H1 (cell line): ENCODE measurements at regions not wholly inside any gene's neighbourhood (a gene's known extent, or its start where the extent isn't known, plus 50 kb on each side); places are given as distances from the start of the nearest gene placed in this dataset.

Experiments
- CTCF ChIA-PET: fragments of 300-600 bp; sonication (Branson Sonifier 250); formaldehyde crosslinking; loops from one replicate; lab custom pipeline; 2021; ENCODE audit not compliant: partially characterized antibody; lab: Charles Lee
- POLR2A ChIA-PET: fragments of 300-600 bp; sonication (Branson Sonifier 250); formaldehyde crosslinking; loops from one replicate; lab custom pipeline; 2021; ENCODE audit warnings: inconsistent platforms; ENCODE audit not compliant: partially characterized antibody; lab: Charles Lee
- DNase-seq, 2 experiments: peaks; one replicate each; pipeline versions ENCODE4 v3.0.0 to v3.0.0-alpha.2; 2010 to 2022; ENCODE audit warnings: low spot score in 2 of 2, low read depth in 1 of 2, mixed read lengths in 1 of 2
- FAIRE-seq: peaks from 2 replicates; lab custom pipeline; 2011; peaks lifted over from hg19 to GRCh38; lab: Jason Lieb, UNC
- H2AFZ ChIP-seq: 2 replicates; pipeline ENCODE4 v1.8.1; 2012; ENCODE audit warnings: low read length, inconsistent platforms
- H2AK5ac ChIP-seq: 2 replicates; pipeline ENCODE4 v1.6.1; 2013; ENCODE audit warnings: low read depth, low read length
- H2BK120ac ChIP-seq: replicated peaks from 2 replicates; pipeline ENCODE3; 2013; ENCODE audit warnings: low read depth, low read length, inconsistent platforms
- H2BK12ac ChIP-seq: 2 replicates; pipeline ENCODE4 v1.6.1; 2013; ENCODE audit warnings: low read depth, low read length
- H2BK15ac ChIP-seq: 2 replicates; pipeline ENCODE4 v1.6.1; 2013; ENCODE audit warnings: low read length
- H2BK20ac ChIP-seq: 2 replicates; pipeline ENCODE4 v1.6.1; 2013; ENCODE audit warnings: low read length
- H2BK5ac ChIP-seq: 2 replicates; pipeline ENCODE4 v1.6.1; 2013; ENCODE audit warnings: low read depth, low read length
- H3K14ac ChIP-seq: 2 replicates; pipeline ENCODE4 v1.6.1; 2013; ENCODE audit warnings: inconsistent platforms; ENCODE audit not compliant: insufficient read length
- H3K18ac ChIP-seq: 2 replicates; pipeline ENCODE4 v1.6.1; 2013; ENCODE audit warnings: low read length; ENCODE audit errors: extremely low read depth
- H3K23ac ChIP-seq: 2 replicates; pipeline ENCODE4 v1.6.1; 2013; ENCODE audit warnings: inconsistent platforms; ENCODE audit not compliant: insufficient read length
- H3K23me2 ChIP-seq: 2 replicates; pipeline ENCODE4 v1.6.1; 2013; ENCODE audit warnings: low read depth, low read length
- H3K27ac ChIP-seq: 2 replicates; pipeline ENCODE4 v1.6.1; 2011; ENCODE audit warnings: low read depth, low read length, inconsistent platforms
- H3K27me3 ChIP-seq, 4 experiments: replicated peaks in 1 of 4; 1 replicate in 1 of 4; 2 replicates in 3 of 4; pipeline versions ENCODE4 v1.6.1 to v1.8.1; 2011 to 2013; ENCODE audit warnings: low read length in 3 of 4, mild to moderate bottlenecking in 3 of 4, inconsistent platforms in 2 of 4, mixed read lengths in 2 of 4, moderate library complexity in 1 of 4; ENCODE audit not compliant: control insufficient read depth in 3 of 4, insufficient read depth in 3 of 4; ENCODE audit errors: extremely low read depth in 1 of 4
- H3K36me3 ChIP-seq, 4 experiments: 2 replicates each; pipeline versions ENCODE4 v1.6.1 to v1.8.1; 2011 to 2013; ENCODE audit warnings: mild to moderate bottlenecking in 4 of 4, low read length in 3 of 4, moderate library complexity in 2 of 4, control low read depth in 1 of 4, inconsistent platforms in 1 of 4; ENCODE audit not compliant: insufficient read depth in 4 of 4, control insufficient read depth in 2 of 4
- H3K4ac ChIP-seq: replicated peaks from 2 replicates; pipeline ENCODE3; 2013; ENCODE audit warnings: low read length, low read depth, mixed read lengths, inconsistent platforms; ENCODE audit not compliant: insufficient read length
- H3K4me1 ChIP-seq, 4 experiments: replicated peaks in 1 of 4; 1 replicate in 1 of 4; 2 replicates in 3 of 4; pipeline versions ENCODE4 v1.6.1 to v1.8.1; 2011 to 2013; ENCODE audit warnings: low read length in 3 of 4, inconsistent platforms in 2 of 4, mixed read lengths in 1 of 4; ENCODE audit not compliant: insufficient read depth in 4 of 4, control insufficient read depth in 3 of 4
- H3K4me2 ChIP-seq, 2 experiments: 2 replicates each; pipeline versions ENCODE4 v1.6.1 to v1.8.1; 2011 to 2013; ENCODE audit warnings: low read depth in 2 of 2, low read length in 2 of 2, control low read depth in 1 of 2, inconsistent platforms in 1 of 2, mild to moderate bottlenecking in 1 of 2; ENCODE audit not compliant: insufficient read depth in 1 of 2
- H3K4me3 ChIP-seq, 4 experiments: fragments of 200-600, 300-600 bp in 1 of 4; sonication (generic), shearing (Covaris generic), sonication (Bioruptor Twin) in 1 of 4; 2 replicates each; pipeline versions ENCODE4 v1.5.1 to v1.8.1; 2011 to 2016; ENCODE audit warnings: low read length in 4 of 4, low read depth in 3 of 4, control low read depth in 2 of 4, inconsistent platforms in 2 of 4, mild to moderate bottlenecking in 2 of 4, mixed read lengths in 1 of 4, moderate library complexity in 1 of 4; ENCODE audit not compliant: insufficient read depth in 2 of 4; ENCODE audit errors: extremely low read depth in 1 of 4
- H3K56ac ChIP-seq: replicated peaks from 2 replicates; pipeline ENCODE3; 2013; ENCODE audit warnings: low read depth, mild to moderate bottlenecking, mixed read lengths, low read length, inconsistent platforms; ENCODE audit not compliant: insufficient read length
- H3K79me1 ChIP-seq: 2 replicates; pipeline ENCODE4 v1.6.1; 2013; ENCODE audit warnings: low read depth, low read length, control low read depth
- H3K79me2 ChIP-seq, 2 experiments: 2 replicates each; pipeline versions ENCODE4 v1.6.1 to v1.8.1; 2012 to 2013; ENCODE audit warnings: low read length in 2 of 2, mild to moderate bottlenecking in 2 of 2, inconsistent platforms in 1 of 2; ENCODE audit not compliant: insufficient read depth in 2 of 2, control insufficient read depth in 1 of 2
- H3K9ac ChIP-seq, 4 experiments: replicated peaks in 1 of 4; 1 replicate in 1 of 4; 2 replicates in 3 of 4; pipeline versions ENCODE4 v1.6.1 to v1.8.1; 2011 to 2013; ENCODE audit warnings: low read depth in 3 of 4, low read length in 3 of 4, control low read depth in 2 of 4, mild to moderate bottlenecking in 2 of 4, moderate library complexity in 2 of 4, inconsistent platforms in 1 of 4; ENCODE audit errors: extremely low read depth in 1 of 4
- H3K9me3 ChIP-seq, 2 experiments: 2 replicates each; pipeline versions ENCODE4 v1.6.1 to v1.8.1; 2012 to 2013; ENCODE audit warnings: mild to moderate bottlenecking in 2 of 2, moderate library complexity in 2 of 2, control low read depth in 1 of 2, inconsistent platforms in 1 of 2, low read depth in 1 of 2, low read length in 1 of 2, mixed read lengths in 1 of 2; ENCODE audit not compliant: insufficient read depth in 2 of 2
- H4K20me1 ChIP-seq, 2 experiments: replicated peaks in 1 of 2; 2 replicates each; pipeline versions ENCODE3 to v1.8.1; 2011 to 2013; ENCODE audit warnings: inconsistent platforms in 2 of 2, low read length in 2 of 2, mild to moderate bottlenecking in 1 of 2; ENCODE audit not compliant: insufficient read depth in 2 of 2, control insufficient read depth in 1 of 2
- H4K5ac ChIP-seq: 2 replicates; pipeline ENCODE4 v1.6.1; 2013; ENCODE audit warnings: low read length, low read depth, mixed read lengths, inconsistent platforms; ENCODE audit not compliant: insufficient read length
- H4K8ac ChIP-seq: 2 replicates; pipeline ENCODE4 v1.8.0; 2013; ENCODE audit warnings: mild to moderate bottlenecking, moderate library complexity, low read length, inconsistent platforms; ENCODE audit not compliant: insufficient read depth; ENCODE audit errors: extremely low read depth
- H4K91ac ChIP-seq: replicated peaks from 2 replicates; pipeline ENCODE3; 2013; ENCODE audit warnings: low read length, mixed read lengths, inconsistent platforms; ENCODE audit not compliant: insufficient read length
- BACH1 ChIP-seq: IDR thresholded peaks from 2 replicates; pipeline ENCODE4 v1.6.1; 2012; ENCODE audit warnings: low read length, improper control_type of control experiment
- CBX8 ChIP-seq: fragments of 300-800, 300-1000 bp; sonication (generic); IDR thresholded peaks from 2 replicates; pipeline ENCODE4 v1.7.1; 2016; ENCODE audit warnings: low read depth, low read length, borderline replicate concordance
- CEBPB ChIP-seq: IDR thresholded peaks from 2 replicates; pipeline ENCODE4 v1.6.1; 2012; ENCODE audit warnings: low read depth, low read length
- EZH2 ChIP-seq: fragments of 200-600 bp; sonication (generic); IDR thresholded peaks from 2 replicates; pipeline ENCODE4 v1.7.1; 2012; ENCODE audit warnings: low read depth, mild to moderate bottlenecking, moderate library complexity, low read length, inconsistent platforms; ENCODE audit not compliant: severe bottlenecking
- GTF2F1 ChIP-seq: IDR thresholded peaks from 2 replicates; pipeline ENCODE4 v1.6.1; 2012; ENCODE audit warnings: low read depth, low read length, improper control_type of control experiment, borderline replicate concordance
- KDM1A ChIP-seq: fragments of 200-600, 300-600 bp; sonication (generic); IDR thresholded peaks from 2 replicates; pipeline ENCODE4 v1.7.1; 2016; ENCODE audit warnings: mild to moderate bottlenecking, low read length, borderline replicate concordance
- RAD21 ChIP-seq, 2 experiments: IDR thresholded peaks in 1 of 2; conservative IDR thresholded peaks in 1 of 2; 2 replicates each; pipeline ENCODE4 v1.6.1; 2011; ENCODE audit warnings: low read depth in 2 of 2, low read length in 2 of 2, improper control_type of control experiment in 1 of 2, inconsistent platforms in 1 of 2, mild to moderate bottlenecking in 1 of 2, moderate library complexity in 1 of 2
- RFX5 ChIP-seq: IDR thresholded peaks from 2 replicates; pipeline ENCODE4 v1.6.1; 2011; ENCODE audit warnings: low read depth, low read length, improper control_type of control experiment, borderline replicate concordance
- RNF2 ChIP-seq: fragments of 200-900, 300-1000 bp; sonication (generic); IDR thresholded peaks from 2 replicates; pipeline ENCODE4 v1.7.1; 2016; ENCODE audit warnings: borderline replicate concordance, low read depth, mild to moderate bottlenecking, antibody characterized with exemption, low read length; ENCODE audit not compliant: poor library complexity, severe bottlenecking; ENCODE audit errors: missing control alignments
- RXRA ChIP-seq: IDR thresholded peaks from 2 replicates; pipeline ENCODE4 v1.6.1; 2011; ENCODE audit warnings: low read depth, mild to moderate bottlenecking, low read length, moderate library complexity; ENCODE audit not compliant: insufficient read depth
- SAP30 ChIP-seq: fragments of 300-600 bp; sonication (generic); IDR thresholded peaks from 2 replicates; pipeline ENCODE4 v1.7.1; 2012; ENCODE audit warnings: low read length, moderate library complexity, mild to moderate bottlenecking, inconsistent platforms; ENCODE audit not compliant: insufficient read depth, insufficient replicate concordance
- ZNF274 ChIP-seq: IDR thresholded peaks from 2 replicates; pipeline ENCODE4 v1.7.0; 2012; ENCODE audit warnings: low read length, borderline replicate concordance; ENCODE audit errors: extremely low read depth
- WGBS, 2 experiments: shearing (Covaris generic) in 1 of 2; methylation state at CpG; one replicate each; pipeline versions ENCODE4 v1.1.6 to v1.1.7; 2013 to 2015; ENCODE audit warnings: low lambda C conversion rate in 2 of 2, mixed read lengths in 2 of 2, inconsistent platforms in 1 of 2, low coverage in 1 of 2, missing lambda C conversion rate in 1 of 2; ENCODE audit not compliant: insufficient replicate concordance in 2 of 2, insufficient coverage in 1 of 2, insufficient read length in 1 of 2; ENCODE audit errors: extremely low coverage in 1 of 2, missing lambda C conversion rate in 1 of 2; 5-methylcytosine and 5-hydroxymethylcytosine counted together

DNA sequence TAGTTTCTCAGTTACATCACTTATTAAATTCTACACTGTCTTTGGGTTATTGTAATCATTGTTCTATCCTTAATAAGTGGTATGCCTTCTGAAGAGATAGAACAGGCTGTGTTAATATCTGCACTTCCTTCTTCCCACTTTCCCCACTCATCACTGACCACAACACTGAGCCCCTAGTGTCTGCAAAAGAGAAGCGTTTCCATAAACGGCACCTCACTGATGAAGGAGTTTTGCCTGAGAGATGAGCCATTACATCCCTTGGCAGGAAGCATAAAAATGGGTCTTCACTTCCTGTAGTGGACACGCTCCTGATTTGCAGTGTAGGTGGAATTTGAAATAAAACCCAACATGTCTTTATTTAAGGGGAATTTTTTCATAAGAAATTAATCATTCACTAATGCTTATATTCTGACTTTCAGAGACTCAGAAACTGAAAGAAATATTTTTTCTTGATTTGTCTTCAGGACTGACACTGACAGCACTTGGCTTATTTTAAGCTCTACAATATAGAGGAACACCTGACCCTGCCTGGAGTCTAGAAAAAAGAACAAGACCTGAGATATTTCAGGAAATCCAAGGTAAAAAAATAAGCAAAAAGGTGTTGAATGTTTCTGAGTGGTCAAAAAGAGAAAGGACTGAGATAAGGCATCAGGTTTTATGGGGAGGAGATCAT, 275.3 kb downstream of the RAD51AP2 start:
- no peaks in the 10 kb centered on the region for H3K79me2 ChIP-seq
- no peak overlapping the region for H2BK12ac ChIP-seq
- no peaks in the 10 kb centered on the region for H4K20me1 ChIP-seq
- DNase-seq (no peak), FAIRE-seq (no peak)
- H3K4ac ChIP-seq: no peak overlapping the region
- H2AFZ ChIP-seq: no peak overlapping the region
- 88% methylated on average over 3 of the region's 3 CpGs; no CpG with 5 or more reads in 1 of the 2 experiments for WGBS, 2 experiments
- H3K18ac ChIP-seq: no peak overlapping the region
- H3K4me2 ChIP-seq: no peak overlapping the region
- H3K27ac ChIP-seq: no peak overlapping the region
- no peak overlapping the region for H4K8ac ChIP-seq
- H3K23ac ChIP-seq: no peak overlapping the region
- H3K27me3 ChIP-seq: no peaks in the 10 kb centered on the region
- H2BK120ac ChIP-seq: no peak overlapping the region
- H3K36me3 ChIP-seq: no peaks in the 10 kb centered on the region
- no peaks in the 10 kb centered on the region for H3K79me1 ChIP-seq
- no peak overlapping the region for H2AK5ac ChIP-seq
- CTCF ChIA-PET: interaction anchor here (0.6 to 0.8 kb wide), 2 partner anchors 30 to 98 kb away, joined by 3 read pairs; no protein-coding TSS in a partner anchor
- no peak overlapping the region for H2BK15ac ChIP-seq
- H2BK5ac ChIP-seq: no peak overlapping the region
- peaks cover 0 to 4% (median 0%) of the 10 kb centered on the region in 4 experiments; a peak in 2 of 7 replicates for H3K4me1 ChIP-seq
- H3K4me3 ChIP-seq: no peak overlapping the region
- H3K14ac ChIP-seq: no peak overlapping the region
- no peaks in the 10 kb centered on the region for H3K23me2 ChIP-seq
- no peak overlapping the region for H4K91ac ChIP-seq
- H3K9me3 ChIP-seq: no peaks in the 10 kb centered on the region
- no peak overlapping the region for H3K9ac ChIP-seq
- no peak overlapping the region for H4K5ac ChIP-seq
- no peak overlapping the region for H3K56ac ChIP-seq
- POLR2A ChIA-PET: no interaction called here
- no peak overlapping the region for H2BK20ac ChIP-seq
- TF ChIP-seq GTF2F1: no peak
- no peak for TF ChIP-seq EZH2
- no peak for TF ChIP-seq SAP30
- TF ChIP-seq RAD21 (IDR thresholded peaks at IDR 0.05 in 1 of 2, conservative IDR thresholded peaks at IDR 0.05 in 1 of 2; ENCODE audit: low read depth in 2 of 2, low read length in 2 of 2): no peak
- TF ChIP-seq RNF2: no peak
- TF ChIP-seq CBX8: no peak
- TF ChIP-seq KDM1A: no peak
- no peak for TF ChIP-seq ZNF274
- TF ChIP-seq RFX5: no peak
- TF ChIP-seq CEBPB: no peak
- no peak for TF ChIP-seq RXRA
- TF ChIP-seq BACH1: no peak
